ENCODE measurements at regions not wholly inside any gene's neighbourhood (a gene's known extent, or its start where the extent isn't known, plus 50 kb on each side); places are given as distances from the start of the nearest gene placed in this dataset.
A peak's percentile ranks its signal among the peaks of the same experiment; 100 is the strongest.

- Histone ChIP-seq H3K4me1 (ENCODE audit: control insufficient read depth, insufficient read depth, low read length) (peaks cover 9% of the 10 kb centered on the region; the same call in 1 of the 2 replicates), H4K8ac (ENCODE audit: low read depth in 2 of 2, low read length in 2 of 2) (0 out of 4 replicates have a peak overlapping the region, but pooled peaks of 1 of the 2 experiments have one; percentile 33), H3K56ac (ENCODE audit: extremely low read depth, insufficient read depth, low read length) (no peak overlapping the region), H3K4me3 (ENCODE audit: insufficient read depth, low read depth, low read length) (no peak overlapping the region), H3K18ac (ENCODE audit: low read depth, low read length) (no peak overlapping the region), H2BK120ac (ENCODE audit: low read depth, low read length) (peak overlapping the region; percentile 35; the same call in 1 of the 2 replicates), H4K91ac (ENCODE audit: insufficient read depth, low read depth, low read length) (peak overlapping the region; percentile 24; the same call in 1 of the 2 replicates), H3K79me1 (ENCODE audit: low read depth in 1 of 2, low read length in 2 of 2) (no peaks in the 10 kb centered on the region), H3K9me1 (ENCODE audit: insufficient read depth, low read length) (0 out of 2 replicates have a peak, but pooled peaks cover 2% of the 10 kb centered on the region), H2BK20ac (ENCODE audit: low read depth, low read length) (peak overlapping the region; percentile 40; the same call in 1 of the 2 replicates), H3K14ac (replicated peaks; ENCODE audit: low read depth, low read length) (no peak overlapping the region), H2AK9ac (replicated peaks; ENCODE audit: low read depth, low read length, poor library complexity) (no peak overlapping the region), H3K23ac (ENCODE audit: low read depth, low read length) (no peak overlapping the region), H3K4ac (ENCODE audit: low read depth, low read length) (peak overlapping the region; percentile 63), H3K36me3 (ENCODE audit: control insufficient read depth, insufficient read depth, low read length) (no peaks in the 10 kb centered on the region), H3K27ac (ENCODE audit: insufficient read depth, low read length) (no peak overlapping the region), H4K5ac (ENCODE audit: low read depth, low read length) (no peak overlapping the region), H2BK5ac (ENCODE audit: low read depth, low read length, poor library complexity, severe bottlenecking) (no peak overlapping the region), H3K27me3 (ENCODE audit: control insufficient read depth, insufficient read depth, low read length) (no peaks in the 10 kb centered on the region), H2AFZ (replicated peaks; ENCODE audit: low read length, poor library complexity) (no peak overlapping the region), H3K9ac (ENCODE audit: low read depth, low read length) (no peak overlapping the region), H3K9me3 (ENCODE audit: control insufficient read depth, insufficient read depth, low read length) (no peaks in the 10 kb centered on the region), H2AK5ac (ENCODE audit: low read depth, low read length) (peak overlapping the region; percentile 80; the same call in 1 of the 2 replicates), H4K20me1 (ENCODE audit: insufficient read depth, low read length) (no peaks in the 10 kb centered on the region), H2BK15ac (ENCODE audit: low read depth, low read length) (no peak overlapping the region), H3K4me2 (ENCODE audit: low read depth, low read length) (no peak overlapping the region)
- no peak for ATAC-seq (ENCODE audit: low read depth)
- dilution Hi-C loops (cut with HindIII; ENCODE audit: low sequenced_read_pairs, unreplicated experiment) (no loop called here), in situ Hi-C loops (cut with MboI; ENCODE audit: low sequenced_read_pairs) (no loop called here), intact Hi-C loops (cut with micrococcal nuclease) (loop anchor here (5.0 to 10.0 kb wide), 3 partner anchors 72 to 710 kb away; no protein-coding TSS in a partner anchor)
- WGBS, 2 experiments (ENCODE audit: extremely low coverage in 2 of 2, insufficient read length in 1 of 2): no CpG with 5 or more reads among the region's 7 CpGs
- DNase-seq: no peak
- TF ChIP-seq MXI1 (IDR thresholded peaks at IDR 0.05; ENCODE audit: borderline replicate concordance, low read depth, low read length): no peak
- no peak for TF ChIP-seq CHD1 (IDR thresholded peaks at IDR 0.05; ENCODE audit: low read depth, low read length)
- no peak for TF ChIP-seq RFX5 (IDR thresholded peaks at IDR 0.05; ENCODE audit: low read depth, low read length)
- TF ChIP-seq, protein P1, sequence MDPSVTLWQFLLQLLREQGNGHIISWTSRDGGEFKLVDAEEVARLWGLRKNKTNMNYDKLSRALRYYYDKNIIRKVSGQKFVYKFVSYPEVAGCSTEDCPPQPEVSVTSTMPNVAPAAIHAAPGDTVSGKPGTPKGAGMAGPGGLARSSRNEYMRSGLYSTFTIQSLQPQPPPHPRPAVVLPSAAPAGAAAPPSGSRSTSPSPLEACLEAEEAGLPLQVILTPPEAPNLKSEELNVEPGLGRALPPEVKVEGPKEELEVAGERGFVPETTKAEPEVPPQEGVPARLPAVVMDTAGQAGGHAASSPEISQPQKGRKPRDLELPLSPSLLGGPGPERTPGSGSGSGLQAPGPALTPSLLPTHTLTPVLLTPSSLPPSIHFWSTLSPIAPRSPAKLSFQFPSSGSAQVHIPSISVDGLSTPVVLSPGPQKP (IDR thresholded peaks at IDR 0.05; ENCODE audit: borderline replicate concordance, low read depth, low read length): no peak
- no peak for TF ChIP-seq MAFK (IDR thresholded peaks at IDR 0.05; ENCODE audit: low read depth, low read length)
- TF ChIP-seq MAZ (IDR thresholded peaks at IDR 0.05; ENCODE audit: borderline replicate concordance, low read depth, low read length): no peak
- TF ChIP-seq NFE2L2 (IDR thresholded peaks at IDR 0.05; ENCODE audit: low read depth, low read length): no peak
- TF ChIP-seq, protein P2, sequence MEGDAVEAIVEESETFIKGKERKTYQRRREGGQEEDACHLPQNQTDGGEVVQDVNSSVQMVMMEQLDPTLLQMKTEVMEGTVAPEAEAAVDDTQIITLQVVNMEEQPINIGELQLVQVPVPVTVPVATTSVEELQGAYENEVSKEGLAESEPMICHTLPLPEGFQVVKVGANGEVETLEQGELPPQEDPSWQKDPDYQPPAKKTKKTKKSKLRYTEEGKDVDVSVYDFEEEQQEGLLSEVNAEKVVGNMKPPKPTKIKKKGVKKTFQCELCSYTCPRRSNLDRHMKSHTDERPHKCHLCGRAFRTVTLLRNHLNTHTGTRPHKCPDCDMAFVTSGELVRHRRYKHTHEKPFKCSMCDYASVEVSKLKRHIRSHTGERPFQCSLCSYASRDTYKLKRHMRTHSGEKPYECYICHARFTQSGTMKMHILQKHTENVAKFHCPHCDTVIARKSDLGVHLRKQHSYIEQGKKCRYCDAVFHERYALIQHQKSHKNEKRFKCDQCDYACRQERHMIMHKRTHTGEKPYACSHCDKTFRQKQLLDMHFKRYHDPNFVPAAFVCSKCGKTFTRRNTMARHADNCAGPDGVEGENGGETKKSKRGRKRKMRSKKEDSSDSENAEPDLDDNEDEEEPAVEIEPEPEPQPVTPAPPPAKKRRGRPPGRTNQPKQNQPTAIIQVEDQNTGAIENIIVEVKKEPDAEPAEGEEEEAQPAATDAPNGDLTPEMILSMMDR (conservative IDR thresholded peaks at IDR 0.05; ENCODE audit: low read depth, low read length): no peak
- TF ChIP-seq CEBPB (IDR thresholded peaks at IDR 0.05; ENCODE audit: low read depth, low read length): no peak
- TF ChIP-seq SMC3 (IDR thresholded peaks at IDR 0.05; ENCODE audit: low read depth, low read length): no peak
- no peak for TF ChIP-seq RCOR1 (IDR thresholded peaks at IDR 0.05; ENCODE audit: insufficient replicate concordance, low read length)
- no peak for TF ChIP-seq BHLHE40 (IDR thresholded peaks at IDR 0.05; ENCODE audit: low read depth, low read length)
- TF ChIP-seq, protein P3, sequence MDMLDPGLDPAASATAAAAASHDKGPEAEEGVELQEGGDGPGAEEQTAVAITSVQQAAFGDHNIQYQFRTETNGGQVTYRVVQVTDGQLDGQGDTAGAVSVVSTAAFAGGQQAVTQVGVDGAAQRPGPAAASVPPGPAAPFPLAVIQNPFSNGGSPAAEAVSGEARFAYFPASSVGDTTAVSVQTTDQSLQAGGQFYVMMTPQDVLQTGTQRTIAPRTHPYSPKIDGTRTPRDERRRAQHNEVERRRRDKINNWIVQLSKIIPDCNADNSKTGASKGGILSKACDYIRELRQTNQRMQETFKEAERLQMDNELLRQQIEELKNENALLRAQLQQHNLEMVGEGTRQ (IDR thresholded peaks at IDR 0.05; ENCODE audit: low read depth, low read length): no peak
- no peak for TF ChIP-seq FOS (IDR thresholded peaks at IDR 0.05; ENCODE audit: low read depth, low read length)
- TF ChIP-seq POLR2A (IDR thresholded peaks at IDR 0.05; ENCODE audit: low read depth, low read length): no peak
- TF ChIP-seq RAD21 (IDR thresholded peaks at IDR 0.05; ENCODE audit: low read length): no peak
- BruUV-seq (replicated peaks): no TSS peak
- ChIA-PET CTCF (no interaction called here), POLR2A (ENCODE audit: unreplicated experiment) (no interaction called here)
These were observed 278.9 kb upstream of the TCF4 start for GRCh38 chr18:55866886-55867285.

All from IMR-90 (cell line).